ENCODE measurements at regions not wholly inside any gene's neighbourhood (a gene's known extent, or its start where the extent isn't known, plus 50 kb on each side); places are given as distances from the start of the nearest gene placed in this dataset.

DNA sequence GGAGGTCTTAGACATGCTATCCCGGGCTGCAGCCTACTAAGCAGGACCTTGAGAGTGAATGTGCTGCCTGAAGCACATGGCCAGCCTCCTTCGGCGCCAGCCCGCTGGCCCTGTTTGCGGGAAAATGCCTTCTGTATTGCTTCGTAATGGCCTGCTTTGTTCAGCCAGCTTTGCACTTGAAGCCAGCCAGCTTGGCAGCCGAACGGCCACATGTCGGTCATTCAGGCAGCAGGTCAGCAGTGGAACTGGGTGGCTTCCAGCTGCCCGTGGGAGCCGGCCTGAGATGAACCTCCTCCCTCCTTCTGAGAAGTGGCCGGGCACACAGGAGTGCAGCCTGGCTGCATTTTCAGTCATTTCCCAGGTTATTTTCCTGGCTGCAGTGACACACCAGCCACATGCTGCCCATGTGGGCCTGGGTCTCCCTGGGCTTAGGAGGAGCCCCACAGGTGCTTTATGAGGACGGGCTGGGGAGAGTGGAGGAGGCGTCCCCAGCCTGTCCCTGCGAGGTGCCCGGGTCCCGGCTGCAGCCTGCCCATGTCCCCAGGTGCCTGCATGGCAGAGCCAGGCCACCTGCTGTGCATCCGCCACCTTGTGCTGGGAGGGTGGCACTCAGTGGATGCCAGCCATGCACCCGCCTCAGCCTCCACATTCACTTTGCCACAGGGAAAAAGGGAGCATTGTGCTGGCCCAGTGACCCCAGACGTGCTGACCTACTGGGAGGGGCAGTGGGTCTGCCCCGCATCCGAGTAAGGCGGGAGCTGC lies 103.5 kb downstream of the SIK1 start:
- TF ChIP-seq, protein P1, sequence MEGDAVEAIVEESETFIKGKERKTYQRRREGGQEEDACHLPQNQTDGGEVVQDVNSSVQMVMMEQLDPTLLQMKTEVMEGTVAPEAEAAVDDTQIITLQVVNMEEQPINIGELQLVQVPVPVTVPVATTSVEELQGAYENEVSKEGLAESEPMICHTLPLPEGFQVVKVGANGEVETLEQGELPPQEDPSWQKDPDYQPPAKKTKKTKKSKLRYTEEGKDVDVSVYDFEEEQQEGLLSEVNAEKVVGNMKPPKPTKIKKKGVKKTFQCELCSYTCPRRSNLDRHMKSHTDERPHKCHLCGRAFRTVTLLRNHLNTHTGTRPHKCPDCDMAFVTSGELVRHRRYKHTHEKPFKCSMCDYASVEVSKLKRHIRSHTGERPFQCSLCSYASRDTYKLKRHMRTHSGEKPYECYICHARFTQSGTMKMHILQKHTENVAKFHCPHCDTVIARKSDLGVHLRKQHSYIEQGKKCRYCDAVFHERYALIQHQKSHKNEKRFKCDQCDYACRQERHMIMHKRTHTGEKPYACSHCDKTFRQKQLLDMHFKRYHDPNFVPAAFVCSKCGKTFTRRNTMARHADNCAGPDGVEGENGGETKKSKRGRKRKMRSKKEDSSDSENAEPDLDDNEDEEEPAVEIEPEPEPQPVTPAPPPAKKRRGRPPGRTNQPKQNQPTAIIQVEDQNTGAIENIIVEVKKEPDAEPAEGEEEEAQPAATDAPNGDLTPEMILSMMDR (IDR thresholded peaks at IDR 0.05), result no peak
- TF ChIP-seq POLR2A (IDR thresholded peaks at IDR 0.05) (no peak), POLR2AphosphoS5 (IDR thresholded peaks at IDR 0.05) (peak in 1 of 3 donors; percentile 12)
